ENCODE measurements at regions not wholly inside any gene's neighbourhood (a gene's known extent, or its start where the extent isn't known, plus 50 kb on each side); places are given as distances from the start of the nearest gene placed in this dataset.

DNA sequence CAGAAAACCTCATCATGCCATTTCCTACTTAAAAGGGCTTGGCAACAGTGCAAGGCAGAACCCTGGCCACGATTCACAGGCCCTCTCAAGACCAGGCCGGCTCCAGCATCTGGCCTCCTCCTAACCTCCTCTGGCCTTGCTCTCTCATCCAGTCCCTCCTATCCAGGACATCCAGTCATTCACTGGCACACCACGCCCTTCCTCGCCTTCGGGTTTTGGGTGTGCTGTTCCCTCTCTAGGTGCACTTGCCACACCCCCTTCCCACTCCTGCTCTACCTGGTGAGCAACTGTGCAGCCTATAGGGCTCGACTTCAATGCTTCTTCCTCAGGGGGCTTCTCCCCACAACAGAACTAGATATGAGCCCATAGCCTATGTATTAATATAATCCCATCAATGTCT is 317.1 kb downstream of the ARRDC4 start:
- no peak for DNase-seq (ENCODE audit: low spot score)

DNA sequence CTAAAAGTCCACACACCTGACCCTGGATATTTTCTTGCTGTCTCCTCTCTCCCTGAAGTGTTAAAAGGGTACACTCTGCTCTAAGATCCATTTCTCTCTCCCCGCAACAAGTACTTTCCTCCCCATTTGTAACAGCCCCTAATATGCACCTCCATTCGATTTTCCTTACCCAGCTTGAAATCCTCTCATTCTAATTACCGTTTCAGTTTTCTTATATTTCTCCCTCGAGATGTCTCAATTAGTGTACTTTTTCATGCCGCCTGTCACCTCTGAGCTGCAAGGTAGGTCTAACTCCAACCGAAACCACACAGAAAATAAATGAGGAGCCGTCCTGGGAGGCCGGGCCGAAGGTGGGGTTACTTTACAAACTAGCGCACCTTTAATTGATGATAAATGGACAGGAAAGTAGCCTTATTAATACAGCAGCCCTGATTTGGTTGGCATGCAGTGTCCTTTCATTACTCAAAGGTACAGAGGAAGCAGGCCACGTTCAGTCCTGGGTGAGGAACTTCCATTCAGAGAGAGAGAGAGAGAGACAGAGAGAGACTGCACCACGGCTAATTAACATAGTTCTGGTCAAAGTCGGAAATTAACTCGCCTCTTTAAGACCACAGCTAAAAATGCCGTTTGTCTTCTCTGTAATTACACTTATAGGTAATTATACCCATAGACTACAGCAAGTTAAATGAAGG is 319.9 kb downstream of the ARRDC4 start:
- no peak for DNase-seq (ENCODE audit: low spot score)

GRCh38 chr15:98281130-98281529 is 320.6 kb downstream of the ARRDC4 start:
- DNase-seq (ENCODE audit: low spot score): no peak

- DNase-seq (ENCODE audit: low spot score): no peak
These were observed 322.3 kb downstream of the ARRDC4 start for GRCh38 chr15:98282656-98283332.

DNA sequence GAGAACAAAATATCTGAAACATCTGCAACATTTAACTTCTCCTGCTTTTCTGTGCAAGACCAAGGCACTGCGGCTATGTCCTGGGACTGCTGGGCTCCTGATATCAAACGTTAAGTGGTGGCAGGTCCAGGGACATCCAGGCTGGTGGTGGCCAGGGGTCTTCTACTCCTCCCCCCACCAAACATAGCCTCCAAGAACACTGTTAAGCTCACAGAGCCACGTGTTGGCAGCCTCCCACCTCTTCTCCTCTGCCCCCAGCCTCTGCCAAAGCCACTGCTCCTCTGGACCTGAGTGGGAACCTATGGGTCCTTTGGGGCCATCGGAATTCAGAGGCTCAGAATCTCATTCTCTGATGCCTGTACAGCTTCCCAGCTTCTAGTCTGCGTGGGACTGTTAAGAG is 325.7 kb downstream of the ARRDC4 start:
- DNase-seq (ENCODE audit: low spot score): no peak

- DNase-seq (ENCODE audit: low spot score): no peak
These were observed 326.3 kb downstream of the ARRDC4 start for GRCh38 chr15:98286831-98287230.

GRCh38 chr15:98288091-98288590 is 327.6 kb downstream of the ARRDC4 start:
- DNase-seq (ENCODE audit: low spot score): no peak

- no peak for DNase-seq (ENCODE audit: low spot score)
These were observed 329.2 kb downstream of the ARRDC4 start for GRCh38 chr15:98289747-98290146.

DNA sequence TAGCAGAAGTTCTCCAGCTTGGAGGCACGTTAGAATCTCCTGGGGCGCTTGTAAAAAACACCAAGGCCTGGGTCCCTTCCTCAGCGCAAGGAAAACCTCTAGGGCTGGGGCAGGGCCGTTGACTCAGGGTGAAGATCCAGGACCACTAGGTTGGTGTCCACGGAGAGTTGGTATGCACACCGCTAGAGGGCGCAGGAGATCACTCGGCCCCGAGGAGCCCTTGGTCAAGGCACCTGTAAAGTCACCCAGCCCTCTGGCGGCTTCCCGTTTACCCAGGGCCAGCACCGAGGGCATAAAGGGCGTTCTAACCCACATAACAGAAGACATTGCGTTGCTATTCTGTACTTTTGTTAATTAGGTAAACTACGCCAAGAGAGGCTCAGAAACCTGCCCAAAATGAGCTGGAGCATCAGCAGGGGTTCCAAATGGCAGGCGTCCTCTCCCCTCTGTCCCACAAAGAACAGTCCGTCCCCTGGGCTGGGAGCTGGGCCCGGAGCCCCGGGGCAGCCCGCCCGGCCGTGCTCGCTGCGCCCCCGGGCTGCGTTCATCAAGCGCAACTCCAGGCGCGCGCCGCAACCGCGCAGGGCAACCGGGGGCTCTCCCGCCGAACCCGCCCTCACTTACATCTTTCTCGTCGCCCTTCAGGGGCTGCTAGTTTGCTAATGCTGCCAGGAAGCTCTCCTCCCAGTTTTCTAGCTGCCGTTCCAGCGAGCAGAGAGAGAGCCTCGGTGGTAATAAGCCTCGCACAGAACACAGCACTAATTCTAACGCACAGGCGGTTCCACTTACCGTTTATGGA is 332.1 kb downstream of the ARRDC4 start:
- peak; percentile 39 for DNase-seq (ENCODE audit: low spot score)

DNA sequence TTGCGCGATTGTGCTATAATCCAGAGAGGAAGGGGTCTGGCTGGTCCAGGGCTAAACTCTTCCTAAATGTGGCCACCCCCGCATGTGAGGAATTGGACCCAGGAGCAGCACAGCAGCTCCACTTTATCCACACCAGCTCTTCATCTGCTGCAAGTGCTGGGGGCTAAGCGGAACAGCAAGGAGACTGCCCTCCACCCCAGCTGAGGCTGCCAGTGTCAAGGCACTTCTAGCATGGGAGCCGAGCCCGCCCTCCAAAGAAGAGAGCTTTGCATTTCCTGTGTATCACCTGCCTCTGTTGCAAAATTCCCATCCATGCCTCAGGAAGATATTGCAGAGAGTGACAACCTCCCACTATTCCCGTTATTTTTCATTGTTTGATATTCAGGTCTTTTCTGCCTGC is 333.6 kb downstream of the ARRDC4 start:
- no peak for DNase-seq (ENCODE audit: low spot score)

GRCh38 chr15:98295101-98295759 is 334.7 kb downstream of the ARRDC4 start:
- DNase-seq (ENCODE audit: low spot score): peak; percentile 57

- DNase-seq (ENCODE audit: low spot score): no peak
These were observed 336.1 kb downstream of the ARRDC4 start for GRCh38 chr15:98296653-98297052.

DNA sequence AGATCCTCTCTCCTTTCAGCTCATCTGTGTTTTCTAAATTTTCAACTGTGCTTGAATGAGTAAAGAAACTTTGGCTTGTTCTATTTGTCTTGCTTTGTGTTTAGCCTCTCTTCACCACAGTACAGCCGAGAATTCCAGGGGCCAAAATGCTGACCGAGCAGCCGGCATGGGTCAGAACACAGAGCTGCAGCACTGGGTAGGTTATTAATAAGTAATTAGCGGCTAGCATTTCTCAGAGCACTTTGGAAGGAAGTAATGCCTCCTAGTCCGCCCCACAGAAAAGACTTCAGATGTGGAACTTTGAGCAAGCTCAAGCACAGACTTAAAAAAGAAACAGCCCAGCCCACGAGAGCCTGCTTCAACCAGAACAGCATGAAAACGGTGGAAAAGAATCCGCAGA is 343.9 kb downstream of the ARRDC4 start:
- no peak for DNase-seq (ENCODE audit: low spot score)

GRCh38 chr15:98308117-98308516 is 340.2 kb upstream of the IGF1R start:
- DNase-seq (ENCODE audit: low spot score): no peak

DNA sequence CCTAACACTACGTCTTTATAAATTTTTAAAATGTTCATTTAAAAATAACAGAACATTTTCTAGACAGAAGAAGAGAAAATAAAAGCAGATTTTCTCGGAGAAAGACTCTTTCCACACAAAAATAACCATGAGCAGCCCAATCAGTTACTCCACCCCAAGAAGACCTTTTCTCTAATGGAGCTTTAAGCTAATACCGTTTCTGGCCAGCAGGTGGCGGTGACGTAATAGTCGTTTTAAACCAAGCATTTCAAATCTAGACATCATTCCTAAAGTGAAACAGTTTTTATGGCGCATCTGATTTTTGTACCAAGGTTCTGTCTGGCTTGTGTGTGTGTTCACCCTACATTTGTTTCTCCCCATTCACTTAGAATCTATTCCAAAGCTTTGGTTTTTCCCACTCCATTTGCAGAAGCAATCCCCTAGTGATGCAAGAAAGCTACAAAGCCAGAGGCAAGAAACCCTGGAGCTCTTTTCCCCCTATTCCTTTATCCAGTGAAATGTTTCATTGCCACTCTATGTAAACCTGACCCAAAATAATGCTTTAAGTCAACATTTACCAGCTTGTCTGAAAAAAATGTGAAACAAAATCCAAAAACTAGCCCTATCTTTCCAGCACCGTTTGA is 336.7 kb upstream of the IGF1R start:
- peak; percentile 57 for DNase-seq (ENCODE audit: low spot score)

- no peak for DNase-seq (ENCODE audit: low spot score)
These were observed 335.4 kb upstream of the IGF1R start for GRCh38 chr15:98312913-98313312.

DNA sequence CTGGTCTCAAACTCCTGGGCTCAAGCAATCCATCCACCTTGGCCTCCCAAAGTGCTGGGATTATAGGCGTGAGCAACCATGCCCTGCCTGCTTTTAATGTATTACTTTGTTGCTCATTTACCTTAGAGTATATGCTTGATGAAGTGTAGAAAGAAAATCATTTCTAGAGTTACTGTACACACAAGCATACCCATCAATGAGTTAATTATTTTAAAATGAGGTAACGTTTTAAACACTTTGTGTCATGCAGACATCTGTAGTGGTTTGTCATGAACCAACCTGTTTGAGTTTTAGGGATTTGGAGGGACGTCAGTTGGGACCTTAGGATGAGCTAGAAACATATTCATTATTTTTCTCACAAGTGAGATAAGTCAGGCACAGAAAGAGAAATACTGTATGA is 332.4 kb upstream of the IGF1R start:
- DNase-seq (ENCODE audit: low spot score): no peak

DNA sequence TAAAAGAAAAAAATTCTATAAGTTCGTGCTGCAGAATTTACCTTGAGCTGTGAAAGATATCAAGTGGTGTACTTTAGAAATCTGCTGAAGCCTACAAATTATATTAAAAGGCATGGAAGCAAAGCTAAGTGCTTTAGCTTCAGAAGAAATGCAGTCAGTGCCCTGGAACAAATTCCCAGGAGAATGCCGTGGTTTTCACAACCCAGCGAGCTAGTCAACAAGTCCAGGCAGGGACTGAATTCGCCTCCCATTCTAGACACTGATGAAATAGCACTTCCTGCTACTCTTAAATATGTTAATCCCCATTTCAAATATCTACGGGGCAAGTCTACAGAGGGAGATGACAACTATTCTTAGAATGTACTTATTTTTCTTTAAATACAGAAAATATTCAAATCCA is 326.4 kb upstream of the IGF1R start:
- DNase-seq (ENCODE audit: low spot score): no peak

- no peak for DNase-seq (ENCODE audit: low spot score)
These were observed 325.8 kb upstream of the IGF1R start for GRCh38 chr15:98322581-98322980.

GRCh38 chr15:98324341-98324970 is 323.9 kb upstream of the IGF1R start:
- no peak for DNase-seq (ENCODE audit: low spot score)

DNA sequence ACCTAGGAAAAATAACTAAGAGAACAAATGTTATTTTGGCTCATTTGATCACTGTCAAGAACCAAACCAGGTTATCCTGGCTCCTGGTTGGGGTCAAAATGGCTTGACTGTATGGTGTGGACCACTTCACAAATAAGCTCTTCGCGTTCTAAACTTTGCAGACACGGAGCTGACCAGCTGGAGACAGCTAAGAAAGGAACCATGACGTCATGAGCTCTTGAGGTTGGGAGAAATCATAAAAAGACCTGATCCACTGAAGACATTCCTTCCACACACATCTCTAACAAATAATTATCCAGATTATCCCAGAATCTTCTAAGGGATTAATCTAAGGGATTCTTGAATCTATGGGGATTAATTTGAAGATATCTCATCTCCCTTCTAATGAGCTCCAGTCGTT is 321.5 kb upstream of the IGF1R start:
- no peak for DNase-seq (ENCODE audit: low spot score)

All from hepatic stellate cell (primary cell).